Psoas muscle (tissue), 7 donors: ENCODE measurements at regions not wholly inside any gene's neighbourhood (a gene's known extent, or its start where the extent isn't known, plus 50 kb on each side); places are given as distances from the start of the nearest gene placed in this dataset.
A peak's percentile ranks its signal among the peaks of the same experiment; 100 is the strongest.

Experiments
- ATAC-seq, 4 donors: fragments of 200-7000 bp; cut with Tn5 transposase; one replicate each; pipeline ENCODE4 v1.9.1; 2020; ENCODE audit warnings: moderate library complexity in 3 of 4, mild to moderate bottlenecking in 2 of 4
- DNase-seq, 2 donors: peaks; one replicate each; pipeline ENCODE4 v3.0.0-alpha.2; 2020
- H3K27ac ChIP-seq: fragments of 200-600 bp; one replicate; pipeline ENCODE4 v1.8.0; 2022
- H3K27me3 ChIP-seq, 3 donors: fragments of 200-600 bp in 1 of 3; one replicate each; pipeline versions ENCODE4 v1.6.1 to v1.8.0; 2013 to 2022; ENCODE audit warnings: low read length in 2 of 3, mild to moderate bottlenecking in 2 of 3, moderate library complexity in 1 of 3; ENCODE audit not compliant: insufficient read depth in 3 of 3
- H3K36me3 ChIP-seq, 2 donors: fragments of 200-600 bp in 1 of 2; one replicate each; pipeline versions ENCODE4 v1.6.1 to v1.8.0; 2013 to 2022; ENCODE audit warnings: low read depth in 1 of 2, mild to moderate bottlenecking in 1 of 2, moderate library complexity in 1 of 2; ENCODE audit not compliant: insufficient read depth in 1 of 2
- H3K4me1 ChIP-seq: fragments of 200-600 bp; one replicate; pipeline ENCODE4 v1.8.0; 2022
- H3K4me3 ChIP-seq: fragments of 200-600 bp; one replicate; pipeline ENCODE4 v1.8.0; 2022; ENCODE audit warnings: mild to moderate bottlenecking
- H3K9me3 ChIP-seq: fragments of 200-600 bp; one replicate; pipeline ENCODE4 v1.8.0; 2022
- CTCF ChIP-seq: fragments of 200-600 bp; IDR thresholded peaks from one replicate; pipeline ENCODE4 v1.8.0; 2022; ENCODE audit warnings: antibody characterized with exemption
- WGBS, 3 donors: extraction: QIAGEN DNeasy Blood & Tissue Kit; methylation state at CpG; one replicate each; pipeline versions ENCODE4 v1.1.6 to v1.1.7; 2013; 5-methylcytosine and 5-hydroxymethylcytosine counted together
- intact Hi-C, 2 donors: fragments of 100-400 bp; cut with DNase I; formaldehyde crosslinking; loops; one replicate each; pipeline versions ENCODE4 v1.11.0 to v1.14.2; 2022
- donor health status: healthy with polysubstance abuse.
- donor health status: DM: no; HTN: no; CAD: no; lungs with moderate emphysema.
- donor health status: Bipolar disorder and iron deficiency.
- donor health status: healthy.
- donor health status: DM: yes; HTN: yes; CAD: no.
- donor health status: DM: no; HTN: no; CAD: no.
- donor health status: DM: yes; HTN: yes; CAD: no.

GRCh38 chr7:69256634-69257081 is 341.6 kb upstream of the AUTS2 start:
- Histone ChIP-seq H3K4me3 (no peak overlapping the region), H3K9me3 (no peaks in the 10 kb centered on the region), H3K36me3 (no peaks in the 10 kb centered on the region), H3K4me1 (no peaks in the 10 kb centered on the region), H3K27me3 (peaks cover 0 to 5% (median 0%) of the 10 kb centered on the region in 3 donors), H3K27ac (no peak overlapping the region)
- ATAC-seq (peak; percentile 63 to 84 (median 74)), DNase-seq (peak; percentile 60 to 78)
- 29 to 36% (median 33%) methylated on average over 12 of the region's 12 CpGs for WGBS, 3 donors
- intact Hi-C loops, result no loop called here
- no peak for TF ChIP-seq CTCF

- Histone ChIP-seq H3K4me1 (no peaks in the 10 kb centered on the region), H3K9me3 (no peaks in the 10 kb centered on the region), H3K36me3 (no peaks in the 10 kb centered on the region), H3K4me3 (no peak overlapping the region), H3K27ac (no peak overlapping the region), H3K27me3 (peaks cover 0 to 5% (median 0%) of the 10 kb centered on the region in 3 donors)
- DNase-seq, result no peak
- no peak for ATAC-seq
- WGBS, 3 donors, result 97 to 98% (median 98%) methylated on average over 2 of the region's 2 CpGs
- intact Hi-C loops, result no loop called here
- TF ChIP-seq CTCF, result no peak
Measured at GRCh38 chr7:69257592-69257991, 340.7 kb upstream of the AUTS2 start.

GRCh38 chr7:69259445-69259844 is 338.8 kb upstream of the AUTS2 start:
- no peak for ATAC-seq
- Histone ChIP-seq H3K4me3 (no peak overlapping the region), H3K9me3 (no peaks in the 10 kb centered on the region), H3K36me3 (no peaks in the 10 kb centered on the region), H3K27ac (no peak overlapping the region), H3K4me1 (no peaks in the 10 kb centered on the region), H3K27me3 (peaks cover 0 to 5% (median 2%) of the 10 kb centered on the region in 3 donors)
- DNase-seq, result no peak
- TF ChIP-seq CTCF, result no peak
- intact Hi-C loops, result no loop called here
- WGBS, 3 donors, result 79 to 95% (median 81%) methylated on average over 2 of the region's 2 CpGs

- Histone ChIP-seq H3K4me1 (no peaks in the 10 kb centered on the region), H3K9me3 (no peaks in the 10 kb centered on the region), H3K27ac (no peak overlapping the region), H3K36me3 (no peaks in the 10 kb centered on the region), H3K27me3 (peaks cover 0 to 5% (median 3%) of the 10 kb centered on the region in 3 donors), H3K4me3 (no peak overlapping the region)
- TF ChIP-seq CTCF, result no peak
- DNase-seq, result no peak
- 89 to 94% (median 91%) methylated on average over 4 of the region's 4 CpGs for WGBS, 3 donors
- intact Hi-C loops, result no loop called here
- no peak for ATAC-seq
Measured at GRCh38 chr7:69260023-69260422, 338.3 kb upstream of the AUTS2 start.

- H3K27ac ChIP-seq, result no peak overlapping the region
- no peaks in the 10 kb centered on the region for H3K4me1 ChIP-seq
- ATAC-seq (no peak), DNase-seq (no peak)
- no peak for TF ChIP-seq CTCF
- H3K4me3 ChIP-seq, result no peak overlapping the region
- intact Hi-C loops, result no loop called here
- H3K27me3 ChIP-seq, result peaks cover 0 to 3% (median 0%) of the 10 kb centered on the region in 3 donors
- no peaks in the 10 kb centered on the region for H3K36me3 ChIP-seq
- no peaks in the 10 kb centered on the region for H3K9me3 ChIP-seq
Measured at GRCh38 chr7:69263550-69263949, 334.7 kb upstream of the AUTS2 start.
